H9 (cell line): ENCODE measurements at regions not wholly inside any gene's neighbourhood (a gene's known extent, or its start where the extent isn't known, plus 50 kb on each side); places are given as distances from the start of the nearest gene placed in this dataset.

Experiments
- DNase-seq: peaks from one replicate; pipeline ENCODE4 v3.0.0-alpha.2; 2017
- H2AFZ ChIP-seq: one replicate; pipeline ENCODE4 v1.6.1; 2013; ENCODE audit warnings: mild to moderate bottlenecking, low read length, control low read depth, moderate library complexity
- H2AK5ac ChIP-seq: 2 replicates; pipeline ENCODE4 v1.6.1; 2013; ENCODE audit warnings: low read length, control low read depth, mixed read lengths; ENCODE audit not compliant: insufficient read length
- H2BK120ac ChIP-seq: one replicate; pipeline ENCODE4 v1.6.1; 2013; ENCODE audit warnings: low read depth, mild to moderate bottlenecking, low read length, control low read depth, inconsistent platforms; ENCODE audit not compliant: poor library complexity, severe bottlenecking
- H2BK12ac ChIP-seq: 2 replicates; pipeline ENCODE4 v1.6.1; 2013; ENCODE audit warnings: low read length, control low read depth, mixed read lengths, low read depth; ENCODE audit not compliant: insufficient read length
- H2BK15ac ChIP-seq: 2 replicates; pipeline ENCODE4 v1.6.1; 2013; ENCODE audit warnings: low read depth, low read length, control low read depth
- H2BK20ac ChIP-seq: one replicate; pipeline ENCODE4 v1.6.1; 2013; ENCODE audit warnings: low read depth, mild to moderate bottlenecking, low read length, control low read depth, inconsistent platforms; ENCODE audit not compliant: poor library complexity, severe bottlenecking
- H2BK5ac ChIP-seq: 2 replicates; pipeline ENCODE4 v1.6.1; 2013; ENCODE audit warnings: low read length, control low read depth, mixed read lengths; ENCODE audit not compliant: insufficient read length
- H3K14ac ChIP-seq: 2 replicates; pipeline ENCODE4 v1.6.1; 2013; ENCODE audit warnings: low read length, control low read depth; ENCODE audit not compliant: insufficient read depth
- H3K18ac ChIP-seq: 2 replicates; pipeline ENCODE4 v1.6.1; 2013; ENCODE audit warnings: low read depth, mild to moderate bottlenecking, mixed read lengths, low read length, control low read depth; ENCODE audit not compliant: insufficient read length
- H3K23ac ChIP-seq: 2 replicates; pipeline ENCODE4 v1.6.1; 2013; ENCODE audit warnings: low read length, control low read depth, mixed read lengths, low read depth; ENCODE audit not compliant: insufficient read length
- H3K23me2 ChIP-seq: 2 replicates; pipeline ENCODE4 v1.6.1; 2013; ENCODE audit warnings: low read depth, mild to moderate bottlenecking, mixed read lengths, low read length, control low read depth; ENCODE audit not compliant: insufficient read length, poor library complexity, severe bottlenecking
- H3K27ac ChIP-seq: 2 replicates; pipeline ENCODE4 v1.5.1; 2013; ENCODE audit warnings: low read length, control low read depth, mixed read lengths, low read depth; ENCODE audit not compliant: insufficient read length
- H3K27me3 ChIP-seq: 2 replicates; pipeline ENCODE4 v1.6.1; 2013; ENCODE audit warnings: low read length, control low read depth, inconsistent platforms; ENCODE audit not compliant: insufficient read depth
- H3K4ac ChIP-seq: 2 replicates; pipeline ENCODE4 v1.6.1; 2013; ENCODE audit warnings: low read depth, mild to moderate bottlenecking, control low read depth, inconsistent platforms, low read length, moderate library complexity
- H3K4me1 ChIP-seq: 2 replicates; pipeline ENCODE4 v1.6.1; 2013; ENCODE audit warnings: low read length, control low read depth, inconsistent platforms; ENCODE audit not compliant: insufficient read depth
- H3K4me2 ChIP-seq: 2 replicates; pipeline ENCODE4 v1.6.1; 2013; ENCODE audit warnings: low read length, control low read depth, mixed read lengths; ENCODE audit not compliant: insufficient read length, insufficient read depth
- H3K56ac ChIP-seq: 2 replicates; pipeline ENCODE4 v1.6.1; 2013; ENCODE audit warnings: low read depth, mild to moderate bottlenecking, mixed read lengths, low read length, control low read depth; ENCODE audit not compliant: insufficient read length
- H3K79me1 ChIP-seq: 2 replicates; pipeline ENCODE4 v1.6.1; 2013; ENCODE audit warnings: low read depth, mild to moderate bottlenecking, moderate library complexity, low read length, control low read depth, inconsistent platforms; ENCODE audit not compliant: insufficient read depth, poor library complexity, severe bottlenecking
- H3K79me2 ChIP-seq: 2 replicates; pipeline ENCODE4 v1.6.1; 2013; ENCODE audit warnings: low read length, control low read depth, inconsistent platforms; ENCODE audit not compliant: insufficient read depth
- H3K9ac ChIP-seq: 2 replicates; pipeline ENCODE4 v1.6.1; 2013; ENCODE audit warnings: low read length, control low read depth, mixed read lengths; ENCODE audit not compliant: insufficient read length; ENCODE audit errors: extremely low read depth
- H3K9me3 ChIP-seq: one replicate; pipeline ENCODE4 v1.6.1; 2013; ENCODE audit warnings: low read depth, low read length, inconsistent platforms; ENCODE audit not compliant: control insufficient read depth
- H3T11ph ChIP-seq: one replicate; pipeline ENCODE4 v1.6.1; 2013; ENCODE audit warnings: mild to moderate bottlenecking, low read length, control low read depth, inconsistent platforms
- H4K20me1 ChIP-seq: one replicate; pipeline ENCODE4 v1.6.1; 2013; ENCODE audit not compliant: control insufficient read depth, insufficient read length, insufficient read depth
- H4K5ac ChIP-seq: 2 replicates; pipeline ENCODE4 v1.6.1; 2013; ENCODE audit warnings: low read depth, mild to moderate bottlenecking, mixed read lengths, low read length, control low read depth; ENCODE audit not compliant: insufficient read length
- H4K8ac ChIP-seq: replicated peaks from 2 replicates; pipeline ENCODE4 v1.6.1; 2013; ENCODE audit warnings: low read length, control low read depth, mixed read lengths, low read depth; ENCODE audit not compliant: insufficient read length
- H4K91ac ChIP-seq: 2 replicates; pipeline ENCODE4 v1.6.1; 2013; ENCODE audit warnings: low read depth, mild to moderate bottlenecking, moderate library complexity, mixed read lengths, low read length, control low read depth; ENCODE audit not compliant: insufficient read length
- H3K27ac Mint-ChIP-seq, 3 experiments: 2 replicates in 2 of 3; 3 replicates in 1 of 3; pipeline ENCODE4 v1.8.0; 2020 to 2021; ENCODE audit warnings: mixed read lengths in 3 of 3, mild to moderate bottlenecking in 1 of 3, moderate library complexity in 1 of 3
- H3K27me3 Mint-ChIP-seq: 2 replicates; pipeline ENCODE4 v1.8.0; 2021; ENCODE audit warnings: low read depth, mild to moderate bottlenecking, moderate library complexity, mixed read lengths
- H3K36me3 Mint-ChIP-seq, 3 experiments: 2 replicates in 2 of 3; 3 replicates in 1 of 3; pipeline ENCODE4 v1.8.0; 2020 to 2021; ENCODE audit warnings: low read depth in 3 of 3, mixed read lengths in 3 of 3; ENCODE audit not compliant: insufficient read depth in 1 of 3
- H3K4me1 Mint-ChIP-seq, 2 experiments: 2 replicates each; pipeline ENCODE4 v1.8.0; 2020; ENCODE audit warnings: mixed read lengths in 2 of 2
- H3K4me3 Mint-ChIP-seq, 2 experiments: 2 replicates in 1 of 2; 3 replicates in 1 of 2; pipeline ENCODE4 v1.8.0; 2020 to 2021; ENCODE audit warnings: mild to moderate bottlenecking in 2 of 2, mixed read lengths in 2 of 2, moderate library complexity in 1 of 2
- H3K9me3 Mint-ChIP-seq, 2 experiments: 2 replicates in 1 of 2; 3 replicates in 1 of 2; pipeline ENCODE4 v1.8.0; 2020; ENCODE audit warnings: mild to moderate bottlenecking in 2 of 2, mixed read lengths in 2 of 2, moderate library complexity in 1 of 2
- CTCF ChIP-seq: fragments of 200-600 bp; sonication (generic); conservative IDR thresholded peaks from 3 replicates; pipeline ENCODE4 v1.8.0; 2021; ENCODE audit warnings: antibody characterized with exemption, mild to moderate bottlenecking
- WGBS: extraction: QIAGEN DNeasy Blood & Tissue Kit; methylation state at CpG from one replicate; pipeline ENCODE4 v1.1.7; 2013; ENCODE audit warnings: missing lambda C conversion rate, low lambda C conversion rate, mixed read lengths; ENCODE audit not compliant: insufficient read length; ENCODE audit errors: extremely low coverage; 5-methylcytosine and 5-hydroxymethylcytosine counted together

- no peak overlapping the region; a peak in 1 of 7 replicates for H3K27ac Mint-ChIP-seq
- Histone ChIP-seq H2AFZ (no peak overlapping the region), H3K23ac (no peak overlapping the region), H2BK12ac (no peak overlapping the region), H3K4me1 (0 out of 2 replicates have a peak, but pooled peaks cover 1% of the 10 kb centered on the region), H4K5ac (no peak overlapping the region), H3K79me2 (no peaks in the 10 kb centered on the region), H4K91ac (no peak overlapping the region), H3K27me3 (no peaks in the 10 kb centered on the region), H3K14ac (peak overlapping the region; percentile 75; the same call in 1 of the 2 replicates), H4K20me1 (no peaks in the 10 kb centered on the region), H3K27ac (no peak overlapping the region), H2BK120ac (no peak overlapping the region), H2BK20ac (no peak overlapping the region), H3K4me2 (no peak overlapping the region), H2BK5ac (no peak overlapping the region), H3T11ph (no peak overlapping the region), H3K56ac (no peak overlapping the region), H3K79me1 (no peaks in the 10 kb centered on the region), H2BK15ac (peak overlapping the region; percentile 75; the same call in 1 of the 2 replicates), H3K9ac (no peak overlapping the region), H3K9me3 (no peaks in the 10 kb centered on the region), H4K8ac (no peak overlapping the region), H3K23me2 (no peaks in the 10 kb centered on the region), H3K4ac (no peak overlapping the region), H2AK5ac (no peak overlapping the region), H3K18ac (no peak overlapping the region)
- no peak for DNase-seq
- H3K4me1 Mint-ChIP-seq, result peaks cover 13 to 16% of the 10 kb centered on the region in 2 experiments
- H3K9me3 Mint-ChIP-seq, result no peaks in the 10 kb centered on the region
- WGBS, result no CpG with 5 or more reads among the region's 10 CpGs
- no peaks in the 10 kb centered on the region for H3K36me3 Mint-ChIP-seq
- no peaks in the 10 kb centered on the region for H3K27me3 Mint-ChIP-seq
- no peak for TF ChIP-seq CTCF
- H3K4me3 Mint-ChIP-seq, result no peak overlapping the region
Measured at GRCh38 chr10:3704565-3705325, 80.3 kb downstream of the KLF6 start.
